NOMO-1 treated with dmso at 0.1 percent for 144 hours (cell line): ENCODE measurements at regions not wholly inside any gene's neighbourhood (a gene's known extent, or its start where the extent isn't known, plus 50 kb on each side); places are given as distances from the start of the nearest gene placed in this dataset.
A peak's percentile ranks its signal among the peaks of the same experiment; 100 is the strongest.
"Not testable (repeated sequence)": the region's sequence is repeated elsewhere in the genome, so short reads cannot be mapped to it uniquely, and the experiment has no call there.

ENCODE experiments used
- DNase-seq: peaks from one replicate; lab custom pipeline; 2025; ENCODE audit not compliant: unreplicated experiment; lab: John Stamatoyannopoulos, UW

- no peak for DNase-seq
These were observed 81.7 kb downstream of the IER5 start for GRCh38 chr1:181170194-181170593.

GRCh38 chr1:181172082-181172481, 83.6 kb downstream of the IER5 start:
- DNase-seq, result no peak

DNA sequence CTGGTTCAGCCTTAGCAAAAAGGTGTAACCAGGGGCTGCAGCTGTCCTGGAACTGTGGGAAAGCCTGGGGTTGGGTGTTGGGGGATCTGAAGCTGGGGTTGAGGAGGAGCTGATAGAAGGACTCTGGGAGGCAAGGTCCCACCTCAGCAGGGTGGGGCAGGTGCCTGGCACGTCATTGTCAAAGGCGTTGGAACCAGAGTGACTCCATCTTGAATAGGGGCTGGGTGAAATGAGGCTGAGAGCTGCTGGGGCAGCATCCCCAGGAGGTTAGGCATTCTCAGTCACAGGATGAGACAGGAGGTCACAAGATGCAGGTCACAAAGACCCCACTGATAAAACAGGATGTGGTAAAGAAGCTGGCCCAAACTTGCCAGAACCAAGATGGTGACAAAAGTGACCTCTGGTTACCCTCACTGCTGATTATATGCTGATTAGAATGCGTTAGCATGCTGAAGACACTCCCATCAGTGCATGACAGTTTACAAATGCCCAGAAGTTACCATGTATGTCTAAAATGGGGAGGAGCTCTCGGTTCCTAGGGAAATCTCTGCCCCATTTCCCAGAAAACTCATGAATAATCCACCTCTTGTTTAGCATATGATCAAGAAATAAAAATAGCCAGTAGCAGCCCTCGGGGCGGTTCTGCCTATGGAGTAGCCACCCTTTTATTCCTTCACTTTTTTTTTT, 85.4 kb downstream of the IER5 start:
- DNase-seq, result no peak

- no peak for DNase-seq
These were observed 86.4 kb downstream of the IER5 start for GRCh38 chr1:181174861-181175260.

DNA sequence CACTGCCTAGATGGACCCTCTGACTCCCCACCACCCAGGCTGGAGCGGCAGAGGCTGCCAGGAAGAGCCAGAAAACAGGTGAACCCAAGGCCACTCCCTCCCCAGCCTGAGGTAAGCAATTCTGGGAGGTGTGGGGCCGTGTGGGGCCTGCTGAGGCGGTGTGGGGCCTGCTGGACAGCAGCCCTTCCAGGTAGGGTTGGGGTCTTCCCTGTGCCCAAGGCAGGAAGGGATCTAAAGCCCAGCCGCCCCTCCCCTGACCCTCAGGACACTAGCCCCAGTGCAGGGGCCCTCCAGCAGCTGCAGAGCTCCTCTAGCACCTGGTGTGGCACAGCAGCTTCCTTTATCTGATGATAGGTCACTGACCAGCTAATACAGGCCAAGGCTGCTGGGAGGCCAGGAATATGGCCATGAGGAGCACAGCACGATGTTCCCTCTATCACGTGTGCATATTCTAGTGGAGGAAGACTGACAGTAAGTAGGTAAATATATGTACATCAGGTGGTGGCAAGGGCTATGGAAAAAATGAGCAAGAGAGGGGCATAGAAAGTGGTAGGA, 86.9 kb downstream of the IER5 start:
- no peak for DNase-seq

- DNase-seq, result no peak
These were observed 87.5 kb downstream of the IER5 start for GRCh38 chr1:181175955-181176354.

- DNase-seq, result no peak
These were observed 89.9 kb downstream of the IER5 start for GRCh38 chr1:181178241-181178879.

DNA sequence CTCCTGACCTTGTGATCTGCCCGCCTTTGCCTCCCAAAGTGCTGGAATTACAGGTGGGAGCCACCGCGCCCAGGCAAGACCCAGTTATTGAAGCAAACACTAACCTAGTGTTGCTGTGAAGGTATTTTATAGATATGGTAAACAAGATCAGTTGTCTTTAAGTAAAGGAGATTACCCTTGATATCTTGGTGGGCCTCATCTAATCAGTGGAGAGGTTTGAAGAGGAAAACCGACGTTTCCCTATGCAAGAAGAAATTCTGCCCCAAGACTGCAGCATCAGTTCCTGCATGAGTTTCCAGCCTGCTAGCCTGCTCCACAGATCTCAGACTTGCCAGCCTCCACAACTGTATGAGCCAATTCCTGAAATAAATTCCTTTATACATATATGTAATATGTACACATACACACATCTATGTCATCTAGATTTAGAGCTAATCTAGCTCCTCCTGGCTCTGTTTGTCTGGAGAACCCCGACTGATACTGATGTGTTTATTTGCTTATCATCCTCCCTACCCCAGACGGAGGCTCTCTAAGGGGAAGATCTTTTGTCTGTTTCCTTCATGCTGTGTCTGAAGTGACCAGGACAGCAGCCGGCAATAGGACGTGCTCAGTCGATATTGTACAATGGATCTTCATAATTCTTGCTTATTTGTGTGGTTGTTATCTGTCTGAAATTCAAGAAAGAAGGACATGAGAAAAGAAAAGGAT, 90.9 kb downstream of the IER5 start:
- no peak for DNase-seq

DNA sequence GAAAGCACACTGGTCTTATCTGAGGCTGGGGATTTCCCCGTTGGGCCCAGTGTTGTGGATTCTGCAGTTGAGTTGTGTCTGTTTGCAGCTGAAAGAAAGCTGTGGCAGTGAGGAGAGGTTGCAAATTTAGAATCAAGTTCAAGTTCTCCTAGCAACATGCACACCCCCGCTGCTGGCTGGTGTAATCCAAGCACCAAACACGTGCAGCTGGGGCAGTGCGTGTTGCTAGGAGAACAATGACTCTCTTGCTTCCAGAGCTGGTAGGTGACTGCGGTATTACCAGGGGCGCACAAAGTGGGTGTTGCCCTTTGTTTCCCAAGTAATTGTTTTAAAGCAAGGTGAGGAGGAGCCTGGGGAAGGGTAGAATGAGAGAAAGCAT, 91.5 kb downstream of the IER5 start:
- DNase-seq, result no peak

DNA sequence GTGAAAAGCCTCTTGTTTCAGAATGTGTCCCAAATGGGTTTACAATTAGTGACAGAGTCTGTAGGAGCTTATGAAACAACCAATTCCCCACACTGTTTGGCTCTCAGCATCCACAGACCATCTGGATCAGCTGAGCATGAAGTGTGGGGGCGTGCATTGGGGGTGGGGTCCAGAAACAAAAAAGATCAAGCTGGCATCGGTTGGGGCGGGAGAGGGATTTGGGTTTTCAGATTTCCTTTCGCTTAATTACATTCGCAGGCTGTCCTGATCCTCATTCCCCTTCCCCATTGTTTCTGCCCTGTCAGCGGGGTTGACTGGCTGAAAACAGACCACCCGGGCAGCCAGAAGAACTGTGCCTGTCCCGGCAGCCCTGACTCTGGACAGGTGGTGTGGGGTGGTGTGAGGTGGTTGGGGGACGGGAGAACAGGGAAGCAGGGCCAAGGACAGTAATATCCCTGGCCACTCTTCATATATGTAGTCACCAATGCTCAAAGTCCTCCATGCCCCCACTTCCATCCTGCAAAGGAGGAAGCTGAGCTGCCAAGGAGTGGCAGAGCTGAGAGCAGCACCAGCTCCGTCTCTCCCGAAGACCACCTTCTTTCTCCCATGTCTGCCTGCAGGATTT, 92.0 kb downstream of the IER5 start:
- DNase-seq, result no peak

- DNase-seq, result no peak
These were observed 93.5 kb downstream of the IER5 start for GRCh38 chr1:181181792-181182585.

DNA sequence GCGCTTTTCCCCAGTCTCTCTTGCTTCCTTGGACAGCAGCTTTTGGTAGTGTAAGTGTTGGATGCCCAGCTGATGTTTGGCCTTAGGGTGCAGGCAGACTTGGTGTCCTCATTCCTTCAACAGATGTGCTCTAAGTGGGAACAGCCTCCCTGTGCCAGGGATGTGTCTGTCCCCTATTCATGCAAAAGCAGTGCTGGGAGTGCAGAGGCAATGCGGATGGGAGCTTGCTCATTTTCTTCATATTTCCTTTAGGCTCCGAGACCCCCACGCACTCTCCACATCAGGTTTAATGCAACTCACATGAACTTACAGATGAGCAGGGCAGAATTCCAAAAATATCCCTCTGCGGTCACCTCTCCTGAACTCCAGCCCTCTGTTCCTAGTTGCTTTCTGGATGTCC, 96.1 kb downstream of the IER5 start:
- DNase-seq, result no peak

DNA sequence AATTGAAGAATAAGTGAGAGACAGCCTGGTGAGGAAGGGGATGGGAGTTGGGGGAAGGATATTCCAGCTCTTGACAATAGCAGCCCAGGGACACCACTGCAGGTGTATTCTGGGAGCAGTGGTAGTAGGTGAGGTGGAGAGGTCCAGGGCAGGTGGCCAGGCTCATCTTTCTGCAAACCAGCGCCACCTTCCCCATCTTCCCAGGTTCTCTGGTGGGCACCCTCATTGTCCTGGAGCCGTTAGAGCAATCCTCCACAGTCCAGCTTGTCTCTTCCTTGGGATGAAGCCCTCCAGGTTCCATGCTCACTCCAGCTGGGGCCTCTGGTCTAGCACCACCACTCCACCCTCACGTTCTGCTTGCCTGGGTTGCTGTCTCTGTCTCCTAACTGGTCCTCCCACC, 97.0 kb downstream of the IER5 start:
- DNase-seq, result no peak

GRCh38 chr1:181186133-181186532, 97.6 kb downstream of the IER5 start:
- not testable (repeated sequence) for DNase-seq

DNA sequence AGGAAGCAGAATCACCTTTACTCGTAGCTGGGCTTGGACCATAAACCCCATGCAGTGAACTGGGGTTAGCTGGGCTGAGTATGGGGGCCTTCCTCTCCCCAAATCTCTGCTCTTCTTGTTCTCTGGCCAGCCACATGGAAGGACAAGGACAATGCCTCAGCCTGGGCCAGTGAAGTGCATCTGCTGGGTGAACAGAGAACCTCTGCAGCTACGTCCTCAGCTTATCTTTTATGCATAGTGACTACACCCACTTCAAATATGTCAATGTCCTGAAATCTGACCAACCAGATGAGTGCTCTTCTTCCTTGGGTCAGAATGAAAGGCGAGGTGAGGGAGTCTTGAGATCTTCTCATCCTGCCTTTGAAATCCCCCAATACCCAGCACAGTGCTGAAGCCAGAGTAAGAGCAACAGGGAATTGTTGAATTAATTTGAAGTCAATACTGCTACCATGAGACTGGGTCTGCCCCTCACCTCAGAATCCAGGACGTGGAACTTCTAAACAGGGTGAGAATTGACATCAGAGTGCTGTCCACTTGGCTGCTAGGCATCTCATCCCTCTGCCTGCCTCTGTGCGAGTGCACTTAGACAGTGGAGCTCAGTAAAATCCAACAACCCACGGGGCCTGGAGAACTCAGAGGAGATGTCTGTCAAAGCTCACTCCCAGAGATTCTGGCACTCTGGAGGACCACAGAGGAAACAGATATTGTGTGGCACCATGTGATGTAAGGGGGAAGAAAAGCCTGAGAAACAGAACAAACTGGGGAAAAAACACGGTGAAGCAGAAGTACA, 99.0 kb downstream of the IER5 start:
- DNase-seq, result no peak

DNA sequence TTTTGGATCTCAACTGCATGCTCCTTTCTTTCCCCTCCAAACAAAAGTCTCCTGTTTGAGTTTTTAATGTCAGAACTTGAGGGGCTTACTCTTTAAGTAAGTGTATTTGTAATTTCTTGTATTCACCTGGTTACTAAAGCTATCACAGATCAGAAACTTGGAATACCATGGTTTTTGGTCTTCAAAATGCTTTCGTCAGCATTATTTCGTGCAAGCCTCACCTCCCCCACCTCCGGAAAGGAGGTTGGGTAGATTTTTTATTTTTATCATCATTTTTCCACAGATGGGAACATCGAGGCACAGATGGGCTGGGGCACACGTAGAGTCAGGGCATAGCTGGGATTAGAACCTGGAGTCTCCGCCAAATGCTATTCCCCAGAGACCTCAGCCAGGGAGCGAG, 100.7 kb downstream of the IER5 start:
- DNase-seq, result no peak

GRCh38 chr1:181189691-181190363, 101.3 kb downstream of the IER5 start:
- DNase-seq, result peak; percentile 12

- peak; percentile 9 for DNase-seq
These were observed 102.0 kb downstream of the IER5 start for GRCh38 chr1:181190364-181191035.

- DNase-seq, result no peak
These were observed 103.1 kb downstream of the IER5 start for GRCh38 chr1:181191494-181192040.
